Ectodermal cell (in vitro differentiated cells): ENCODE measurements at regions not wholly inside any gene's neighbourhood (a gene's known extent, or its start where the extent isn't known, plus 50 kb on each side); places are given as distances from the start of the nearest gene placed in this dataset.

ENCODE experiments used
- H3K27ac ChIP-seq: 2 replicates; pipeline ENCODE4 v1.7.0; 2013; ENCODE audit warnings: mild to moderate bottlenecking, low read depth, low read length; ENCODE audit not compliant: insufficient read depth, poor library complexity, severe bottlenecking
- H3K27me3 ChIP-seq: 2 replicates; pipeline ENCODE4 v1.7.0; 2013; ENCODE audit warnings: mild to moderate bottlenecking, low read length; ENCODE audit not compliant: insufficient read depth, control insufficient read depth, poor library complexity, severe bottlenecking
- H3K36me3 ChIP-seq: one replicate; pipeline ENCODE4 v1.7.0; 2013; ENCODE audit warnings: low read length; ENCODE audit not compliant: control insufficient read depth, insufficient read depth
- H3K4me1 ChIP-seq: one replicate; pipeline ENCODE4 v1.7.0; 2013; ENCODE audit warnings: low read length; ENCODE audit not compliant: control insufficient read depth, insufficient read depth
- H3K4me3 ChIP-seq: 2 replicates; pipeline ENCODE4 v1.7.0; 2013; ENCODE audit warnings: low read depth, low read length, control low read depth; ENCODE audit not compliant: insufficient read depth
- H3K9me3 ChIP-seq: 2 replicates; pipeline ENCODE4 v1.7.0; 2013; ENCODE audit warnings: mild to moderate bottlenecking, low read length, moderate library complexity; ENCODE audit not compliant: control insufficient read depth
- WGBS, 2 experiments: methylation state at CpG; one replicate each; pipeline ENCODE4 v1.1.7; 2013; ENCODE audit warnings: missing lambda C conversion rate in 2 of 2; 5-methylcytosine and 5-hydroxymethylcytosine counted together

DNA sequence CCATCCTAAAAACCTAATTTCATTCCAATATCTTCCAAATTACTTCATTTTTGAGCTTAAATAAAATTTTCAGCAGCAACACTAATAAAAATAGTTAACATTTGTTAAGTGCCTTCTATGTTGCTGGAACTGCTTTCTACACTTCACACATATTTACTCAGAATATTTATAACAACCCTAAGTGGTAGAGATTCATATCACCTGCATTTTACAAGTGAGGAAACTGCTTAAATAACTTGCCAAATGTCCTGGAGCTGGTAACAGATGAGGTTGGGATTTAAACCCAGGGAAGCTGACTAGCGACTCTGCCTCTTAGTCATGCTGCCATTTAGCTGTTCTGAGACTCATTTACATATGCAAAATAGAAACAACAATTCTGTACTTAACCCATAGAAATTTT is 86.1 kb upstream of the PBX1 start:
- H3K4me1 ChIP-seq, result no peaks in the 10 kb centered on the region
- no peaks in the 10 kb centered on the region for H3K9me3 ChIP-seq
- H3K27me3 ChIP-seq, result no peaks in the 10 kb centered on the region
- H3K36me3 ChIP-seq, result no peaks in the 10 kb centered on the region
- no peak overlapping the region for H3K27ac ChIP-seq
- 79% methylated on average over 1 of the region's 1 CpG; no CpG with 5 or more reads in 1 of the 2 experiments for WGBS, 2 experiments
- H3K4me3 ChIP-seq, result no peak overlapping the region

DNA sequence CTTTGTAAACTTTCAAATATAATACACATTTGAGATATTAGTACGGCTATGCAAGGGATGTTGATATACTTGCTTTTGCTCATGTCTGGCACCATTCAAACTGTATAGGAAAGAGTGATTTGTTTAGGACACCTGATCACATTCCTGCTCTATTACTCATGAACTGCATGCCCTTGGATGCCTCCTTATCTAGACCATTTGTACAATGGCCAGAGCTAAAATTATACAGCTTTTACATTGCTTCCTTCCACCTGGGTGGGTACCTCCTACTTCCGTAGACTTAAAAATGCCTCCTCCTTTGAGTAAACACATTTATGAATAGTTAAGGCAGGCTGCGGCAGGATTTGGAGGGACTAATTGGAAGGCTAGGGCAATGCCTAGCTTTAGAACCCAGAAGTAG is 85.4 kb upstream of the PBX1 start:
- Histone ChIP-seq H3K27me3 (no peaks in the 10 kb centered on the region), H3K36me3 (no peaks in the 10 kb centered on the region), H3K4me1 (no peaks in the 10 kb centered on the region), H3K4me3 (no peak overlapping the region), H3K27ac (no peak overlapping the region), H3K9me3 (no peaks in the 10 kb centered on the region)
- 98 to 100% methylated on average over 2 to 3 of the region's 3 CpGs for WGBS, 2 experiments

GRCh38 chr1:164475834-164476233 is 83.2 kb upstream of the PBX1 start:
- H3K4me3 ChIP-seq, result no peak overlapping the region
- 92 to 97% methylated on average over 5 to 7 of the region's 7 CpGs for WGBS, 2 experiments
- no peaks in the 10 kb centered on the region for H3K4me1 ChIP-seq
- H3K36me3 ChIP-seq, result no peaks in the 10 kb centered on the region
- no peaks in the 10 kb centered on the region for H3K9me3 ChIP-seq
- no peaks in the 10 kb centered on the region for H3K27me3 ChIP-seq
- no peak overlapping the region for H3K27ac ChIP-seq

GRCh38 chr1:164477343-164477742 is 81.6 kb upstream of the PBX1 start:
- Histone ChIP-seq H3K27me3 (no peaks in the 10 kb centered on the region), H3K27ac (no peak overlapping the region), H3K36me3 (no peaks in the 10 kb centered on the region), H3K9me3 (no peaks in the 10 kb centered on the region), H3K4me1 (no peaks in the 10 kb centered on the region), H3K4me3 (no peak overlapping the region)
- 70 to 79% methylated on average over 4 of the region's 4 CpGs for WGBS, 2 experiments

GRCh38 chr1:164479242-164479641 is 79.7 kb upstream of the PBX1 start:
- Histone ChIP-seq H3K27me3 (no peaks in the 10 kb centered on the region), H3K27ac (no peak overlapping the region), H3K9me3 (no peaks in the 10 kb centered on the region), H3K4me3 (no peak overlapping the region), H3K4me1 (no peaks in the 10 kb centered on the region), H3K36me3 (no peaks in the 10 kb centered on the region)
- WGBS, 2 experiments, result 81 to 97% methylated on average over 1 of the region's 1 CpG

- H3K36me3 ChIP-seq, result no peaks in the 10 kb centered on the region
- H3K27ac ChIP-seq, result no peak overlapping the region
- no peaks in the 10 kb centered on the region for H3K27me3 ChIP-seq
- WGBS, 2 experiments, result 89 to 95% methylated on average over 1 of the region's 1 CpG
- H3K4me3 ChIP-seq, result no peak overlapping the region
- peaks cover 3% of the 10 kb centered on the region for H3K4me1 ChIP-seq
- no peaks in the 10 kb centered on the region for H3K9me3 ChIP-seq
Observed at GRCh38 chr1:164480285-164480907, 78.6 kb upstream of the PBX1 start.

- Histone ChIP-seq H3K36me3 (no peaks in the 10 kb centered on the region), H3K4me1 (no peaks in the 10 kb centered on the region), H3K27ac (no peak overlapping the region), H3K9me3 (no peaks in the 10 kb centered on the region), H3K27me3 (no peaks in the 10 kb centered on the region), H3K4me3 (no peak overlapping the region)
- 97% methylated on average over 3 of the region's 3 CpGs for WGBS, 2 experiments
Observed at GRCh38 chr1:164495905-164496304, 63.1 kb upstream of the PBX1 start.

DNA sequence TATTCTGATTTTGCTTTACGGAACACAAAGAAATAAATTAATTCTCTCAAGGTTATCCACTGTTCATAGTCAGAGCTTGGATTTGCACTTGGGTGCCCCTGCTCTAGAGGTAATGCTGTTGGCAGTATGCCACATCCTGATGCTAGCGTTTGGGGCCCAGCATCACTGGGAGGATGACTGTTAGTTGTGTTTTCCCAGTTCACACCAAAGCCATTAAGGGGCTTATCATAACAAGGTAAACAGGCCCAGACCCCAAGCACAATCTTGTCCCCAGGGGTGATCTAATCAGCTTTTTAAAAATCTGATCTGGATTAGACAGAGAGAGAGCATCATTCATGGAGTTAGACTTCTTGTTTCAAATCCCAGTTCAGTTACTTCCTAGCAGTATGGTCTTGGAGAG is 60.2 kb upstream of the PBX1 start:
- no peaks in the 10 kb centered on the region for H3K9me3 ChIP-seq

GRCh38 chr1:164504749-164505148 is 54.2 kb upstream of the PBX1 start:
- Histone ChIP-seq H3K36me3 (no peaks in the 10 kb centered on the region), H3K4me3 (no peak overlapping the region), H3K27me3 (no peaks in the 10 kb centered on the region), H3K27ac (no peak overlapping the region), H3K9me3 (no peaks in the 10 kb centered on the region), H3K4me1 (no peaks in the 10 kb centered on the region)
- WGBS, 2 experiments, result 100% methylated on average over 1 of the region's 1 CpG; no CpG with 5 or more reads in 1 of the 2 experiments

More for the DNA sequence above, 60.2 kb upstream of the PBX1 start:
- Histone ChIP-seq H3K36me3 (no peaks in the 10 kb centered on the region), H3K27ac (no peak overlapping the region), H3K4me1 (no peaks in the 10 kb centered on the region), H3K27me3 (no peaks in the 10 kb centered on the region), H3K4me3 (no peak overlapping the region)
- 95 to 100% methylated on average over 2 of the region's 2 CpGs for WGBS, 2 experiments
